ENCODE measurements at regions not wholly inside any gene's neighbourhood (a gene's known extent, or its start where the extent isn't known, plus 50 kb on each side); places are given as distances from the start of the nearest gene placed in this dataset.

- TF ChIP-seq CTCF (IDR thresholded peaks at IDR 0.05; ENCODE audit: low read depth, low read length) (no peak), EZH2phosphoT487 (IDR thresholded peaks at IDR 0.05; ENCODE audit: low read depth) (no peak)
Measured at GRCh38 chrX:82232679-82233078, 1030.8 kb downstream of the SH3BGRL start.

Data from OCI-LY3 (cell line).